ENCODE measurements at regions not wholly inside any gene's neighbourhood (a gene's known extent, or its start where the extent isn't known, plus 50 kb on each side); places are given as distances from the start of the nearest gene placed in this dataset.
"Not testable (repeated sequence)": the region's sequence is repeated elsewhere in the genome, so short reads cannot be mapped to it uniquely, and the experiment has no call there.

- H3K4me3 ChIP-seq (ENCODE audit: low read length): no peak overlapping the region
- no peak for DNase-seq (ENCODE audit: low read depth, low spot score)
Observed at GRCh38 chr10:118973744-118974143, 55.8 kb upstream of the NANOS1 start.

GRCh38 chr10:118974951-118975350 is 54.6 kb upstream of the NANOS1 start:
- DNase-seq (ENCODE audit: low read depth, low spot score): no peak
- no peak overlapping the region for H3K4me3 ChIP-seq (ENCODE audit: low read length)

DNA sequence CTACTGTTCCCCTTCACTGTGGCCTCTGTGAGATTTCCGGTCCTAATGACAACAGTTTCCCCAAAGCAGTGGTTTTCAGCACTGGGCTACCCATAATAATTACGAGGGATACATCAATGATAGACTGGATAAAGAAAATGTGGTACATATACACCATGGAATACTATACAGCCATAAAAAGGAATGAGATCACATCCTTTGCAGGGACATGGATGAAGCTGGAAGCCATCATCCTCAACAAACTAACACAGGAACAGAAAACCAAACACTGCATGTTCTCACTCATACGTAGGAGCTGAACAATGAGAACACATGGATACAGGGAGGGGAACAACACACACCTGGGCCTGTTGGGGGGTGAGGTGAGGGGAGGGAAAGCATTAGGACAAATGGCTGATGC is 53.3 kb upstream of the NANOS1 start:
- not testable (repeated sequence) for DNase-seq (ENCODE audit: low read depth, low spot score); H3K4me3 ChIP-seq (ENCODE audit: low read length)

- no peak for DNase-seq (ENCODE audit: low read depth, low spot score)
- H3K4me3 ChIP-seq (ENCODE audit: low read length): no peak overlapping the region
Observed at GRCh38 chr10:118977022-118977599, 52.4 kb upstream of the NANOS1 start.

- DNase-seq (ENCODE audit: low read depth, low spot score): no peak
- H3K4me3 ChIP-seq (ENCODE audit: low read length): no peak overlapping the region
Observed at GRCh38 chr10:118977835-118978234, 51.7 kb upstream of the NANOS1 start.

GRCh38 chr10:118978316-118978997 is 51.1 kb upstream of the NANOS1 start:
- no peak for DNase-seq (ENCODE audit: low read depth, low spot score)
- H3K4me3 ChIP-seq (ENCODE audit: low read length): no peak overlapping the region

DNA sequence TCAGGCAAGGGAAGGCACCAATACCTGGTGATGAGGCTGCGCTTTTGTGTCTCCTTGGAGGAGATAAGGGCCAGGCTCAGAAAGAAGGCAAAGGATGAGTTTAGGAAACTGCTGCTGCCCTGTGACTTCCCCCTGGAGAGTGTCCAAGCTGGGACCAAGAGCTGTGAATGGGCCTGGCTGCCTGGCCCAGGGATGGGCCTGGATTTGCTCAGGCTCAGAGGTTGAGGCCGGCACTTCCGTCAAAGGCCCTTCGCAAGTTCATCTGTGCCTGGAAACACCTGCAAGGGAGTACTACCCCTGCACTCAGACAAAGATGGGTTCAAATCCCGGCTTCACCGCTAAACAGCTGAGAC is 50.5 kb upstream of the NANOS1 start:
- H3K4me3 ChIP-seq (ENCODE audit: low read length): no peak overlapping the region
- no peak for DNase-seq (ENCODE audit: low read depth, low spot score)

DNA sequence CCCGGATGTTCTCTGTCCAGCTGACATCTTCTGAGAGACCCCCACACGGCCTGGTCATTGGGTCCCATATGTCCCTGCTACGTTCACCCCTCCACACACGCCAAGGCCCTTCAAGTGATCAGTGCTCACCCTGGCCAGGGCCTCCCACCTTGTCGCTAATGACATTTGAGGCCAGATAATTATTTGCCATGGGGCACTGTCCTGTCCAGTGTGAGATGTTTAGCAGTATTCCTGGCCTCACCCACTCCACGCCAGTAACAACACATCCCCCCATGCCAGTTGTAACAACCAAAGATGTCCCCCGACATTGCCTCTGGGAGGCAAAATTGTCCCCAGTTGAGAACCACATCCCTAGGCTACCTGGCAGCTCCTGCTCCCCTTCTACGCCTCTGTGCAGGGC is 49.9 kb upstream of the NANOS1 start:
- DNase-seq (ENCODE audit: low read depth, low spot score): no peak
- no peak overlapping the region for H3K4me3 ChIP-seq (ENCODE audit: low read length)
